H1 (cell line): ENCODE measurements at regions not wholly inside any gene's neighbourhood (a gene's known extent, or its start where the extent isn't known, plus 50 kb on each side); places are given as distances from the start of the nearest gene placed in this dataset.

Source experiments
- CTCF ChIA-PET: fragments of 300-600 bp; sonication (Branson Sonifier 250); formaldehyde crosslinking; loops from one replicate; lab custom pipeline; 2021; ENCODE audit not compliant: partially characterized antibody; lab: Charles Lee
- POLR2A ChIA-PET: fragments of 300-600 bp; sonication (Branson Sonifier 250); formaldehyde crosslinking; loops from one replicate; lab custom pipeline; 2021; ENCODE audit warnings: inconsistent platforms; ENCODE audit not compliant: partially characterized antibody; lab: Charles Lee
- DNase-seq, 2 experiments: peaks; one replicate each; pipeline versions ENCODE4 v3.0.0 to v3.0.0-alpha.2; 2010 to 2022; ENCODE audit warnings: low spot score in 2 of 2, low read depth in 1 of 2, mixed read lengths in 1 of 2
- FAIRE-seq: peaks from 2 replicates; lab custom pipeline; 2011; peaks lifted over from hg19 to GRCh38; lab: Jason Lieb, UNC
- H2AFZ ChIP-seq: 2 replicates; pipeline ENCODE4 v1.8.1; 2012; ENCODE audit warnings: low read length, inconsistent platforms
- H2AK5ac ChIP-seq: 2 replicates; pipeline ENCODE4 v1.6.1; 2013; ENCODE audit warnings: low read depth, low read length
- H2BK120ac ChIP-seq: replicated peaks from 2 replicates; pipeline ENCODE3; 2013; ENCODE audit warnings: low read depth, low read length, inconsistent platforms
- H2BK12ac ChIP-seq: 2 replicates; pipeline ENCODE4 v1.6.1; 2013; ENCODE audit warnings: low read depth, low read length
- H2BK15ac ChIP-seq: 2 replicates; pipeline ENCODE4 v1.6.1; 2013; ENCODE audit warnings: low read length
- H2BK20ac ChIP-seq: 2 replicates; pipeline ENCODE4 v1.6.1; 2013; ENCODE audit warnings: low read length
- H2BK5ac ChIP-seq: 2 replicates; pipeline ENCODE4 v1.6.1; 2013; ENCODE audit warnings: low read depth, low read length
- H3K14ac ChIP-seq: 2 replicates; pipeline ENCODE4 v1.6.1; 2013; ENCODE audit warnings: inconsistent platforms; ENCODE audit not compliant: insufficient read length
- H3K18ac ChIP-seq: 2 replicates; pipeline ENCODE4 v1.6.1; 2013; ENCODE audit warnings: low read length; ENCODE audit errors: extremely low read depth
- H3K23ac ChIP-seq: 2 replicates; pipeline ENCODE4 v1.6.1; 2013; ENCODE audit warnings: inconsistent platforms; ENCODE audit not compliant: insufficient read length
- H3K23me2 ChIP-seq: 2 replicates; pipeline ENCODE4 v1.6.1; 2013; ENCODE audit warnings: low read depth, low read length
- H3K27ac ChIP-seq: 2 replicates; pipeline ENCODE4 v1.6.1; 2011; ENCODE audit warnings: low read depth, low read length, inconsistent platforms
- H3K27me3 ChIP-seq, 4 experiments: replicated peaks in 1 of 4; 1 replicate in 1 of 4; 2 replicates in 3 of 4; pipeline versions ENCODE4 v1.6.1 to v1.8.1; 2011 to 2013; ENCODE audit warnings: low read length in 3 of 4, mild to moderate bottlenecking in 3 of 4, inconsistent platforms in 2 of 4, mixed read lengths in 2 of 4, moderate library complexity in 1 of 4; ENCODE audit not compliant: control insufficient read depth in 3 of 4, insufficient read depth in 3 of 4; ENCODE audit errors: extremely low read depth in 1 of 4
- H3K36me3 ChIP-seq, 4 experiments: 2 replicates each; pipeline versions ENCODE4 v1.6.1 to v1.8.1; 2011 to 2013; ENCODE audit warnings: mild to moderate bottlenecking in 4 of 4, low read length in 3 of 4, moderate library complexity in 2 of 4, control low read depth in 1 of 4, inconsistent platforms in 1 of 4; ENCODE audit not compliant: insufficient read depth in 4 of 4, control insufficient read depth in 2 of 4
- H3K4ac ChIP-seq: replicated peaks from 2 replicates; pipeline ENCODE3; 2013; ENCODE audit warnings: low read length, low read depth, mixed read lengths, inconsistent platforms; ENCODE audit not compliant: insufficient read length
- H3K4me1 ChIP-seq, 4 experiments: replicated peaks in 1 of 4; 1 replicate in 1 of 4; 2 replicates in 3 of 4; pipeline versions ENCODE4 v1.6.1 to v1.8.1; 2011 to 2013; ENCODE audit warnings: low read length in 3 of 4, inconsistent platforms in 2 of 4, mixed read lengths in 1 of 4; ENCODE audit not compliant: insufficient read depth in 4 of 4, control insufficient read depth in 3 of 4
- H3K4me2 ChIP-seq, 2 experiments: 2 replicates each; pipeline versions ENCODE4 v1.6.1 to v1.8.1; 2011 to 2013; ENCODE audit warnings: low read depth in 2 of 2, low read length in 2 of 2, control low read depth in 1 of 2, inconsistent platforms in 1 of 2, mild to moderate bottlenecking in 1 of 2; ENCODE audit not compliant: insufficient read depth in 1 of 2
- H3K4me3 ChIP-seq, 4 experiments: fragments of 200-600, 300-600 bp in 1 of 4; sonication (generic), shearing (Covaris generic), sonication (Bioruptor Twin) in 1 of 4; 2 replicates each; pipeline versions ENCODE4 v1.5.1 to v1.8.1; 2011 to 2016; ENCODE audit warnings: low read length in 4 of 4, low read depth in 3 of 4, control low read depth in 2 of 4, inconsistent platforms in 2 of 4, mild to moderate bottlenecking in 2 of 4, mixed read lengths in 1 of 4, moderate library complexity in 1 of 4; ENCODE audit not compliant: insufficient read depth in 2 of 4; ENCODE audit errors: extremely low read depth in 1 of 4
- H3K56ac ChIP-seq: replicated peaks from 2 replicates; pipeline ENCODE3; 2013; ENCODE audit warnings: low read depth, mild to moderate bottlenecking, mixed read lengths, low read length, inconsistent platforms; ENCODE audit not compliant: insufficient read length
- H3K79me1 ChIP-seq: 2 replicates; pipeline ENCODE4 v1.6.1; 2013; ENCODE audit warnings: low read depth, low read length, control low read depth
- H3K79me2 ChIP-seq, 2 experiments: 2 replicates each; pipeline versions ENCODE4 v1.6.1 to v1.8.1; 2012 to 2013; ENCODE audit warnings: low read length in 2 of 2, mild to moderate bottlenecking in 2 of 2, inconsistent platforms in 1 of 2; ENCODE audit not compliant: insufficient read depth in 2 of 2, control insufficient read depth in 1 of 2
- H3K9ac ChIP-seq, 4 experiments: replicated peaks in 1 of 4; 1 replicate in 1 of 4; 2 replicates in 3 of 4; pipeline versions ENCODE4 v1.6.1 to v1.8.1; 2011 to 2013; ENCODE audit warnings: low read depth in 3 of 4, low read length in 3 of 4, control low read depth in 2 of 4, mild to moderate bottlenecking in 2 of 4, moderate library complexity in 2 of 4, inconsistent platforms in 1 of 4; ENCODE audit errors: extremely low read depth in 1 of 4
- H3K9me3 ChIP-seq, 2 experiments: 2 replicates each; pipeline versions ENCODE4 v1.6.1 to v1.8.1; 2012 to 2013; ENCODE audit warnings: mild to moderate bottlenecking in 2 of 2, moderate library complexity in 2 of 2, control low read depth in 1 of 2, inconsistent platforms in 1 of 2, low read depth in 1 of 2, low read length in 1 of 2, mixed read lengths in 1 of 2; ENCODE audit not compliant: insufficient read depth in 2 of 2
- H4K20me1 ChIP-seq, 2 experiments: replicated peaks in 1 of 2; 2 replicates each; pipeline versions ENCODE3 to v1.8.1; 2011 to 2013; ENCODE audit warnings: inconsistent platforms in 2 of 2, low read length in 2 of 2, mild to moderate bottlenecking in 1 of 2; ENCODE audit not compliant: insufficient read depth in 2 of 2, control insufficient read depth in 1 of 2
- H4K5ac ChIP-seq: 2 replicates; pipeline ENCODE4 v1.6.1; 2013; ENCODE audit warnings: low read length, low read depth, mixed read lengths, inconsistent platforms; ENCODE audit not compliant: insufficient read length
- H4K8ac ChIP-seq: 2 replicates; pipeline ENCODE4 v1.8.0; 2013; ENCODE audit warnings: mild to moderate bottlenecking, moderate library complexity, low read length, inconsistent platforms; ENCODE audit not compliant: insufficient read depth; ENCODE audit errors: extremely low read depth
- H4K91ac ChIP-seq: replicated peaks from 2 replicates; pipeline ENCODE3; 2013; ENCODE audit warnings: low read length, mixed read lengths, inconsistent platforms; ENCODE audit not compliant: insufficient read length
- HDAC6 ChIP-seq: IDR thresholded peaks from one replicate; pipeline ENCODE4 v1.7.1; 2012; ENCODE audit warnings: low read depth, mild to moderate bottlenecking, inconsistent platforms, low read length, moderate library complexity
- TEAD4 ChIP-seq: IDR thresholded peaks from 2 replicates; pipeline ENCODE4 v1.6.1; 2012; ENCODE audit warnings: low read depth, low read length, inconsistent platforms, mixed read lengths
- WGBS, 2 experiments: shearing (Covaris generic) in 1 of 2; methylation state at CpG; one replicate each; pipeline versions ENCODE4 v1.1.6 to v1.1.7; 2013 to 2015; ENCODE audit warnings: low lambda C conversion rate in 2 of 2, mixed read lengths in 2 of 2, inconsistent platforms in 1 of 2, low coverage in 1 of 2, missing lambda C conversion rate in 1 of 2; ENCODE audit not compliant: insufficient replicate concordance in 2 of 2, insufficient coverage in 1 of 2, insufficient read length in 1 of 2; ENCODE audit errors: extremely low coverage in 1 of 2, missing lambda C conversion rate in 1 of 2; 5-methylcytosine and 5-hydroxymethylcytosine counted together
- TF ChIP-seq, protein P1 (sequence below), 3 experiments: IDR thresholded peaks; 1 replicate in 2 of 3; 2 replicates in 1 of 3; pipeline versions ENCODE4 v1.5.1 to v1.6.1; 2011; ENCODE audit warnings: low read length in 3 of 3, mild to moderate bottlenecking in 3 of 3, inconsistent platforms in 2 of 3, low read depth in 1 of 3, moderate library complexity in 1 of 3; ENCODE audit not compliant: insufficient read depth in 1 of 3; ENCODE audit errors: control extremely low read depth in 1 of 3

DNA sequence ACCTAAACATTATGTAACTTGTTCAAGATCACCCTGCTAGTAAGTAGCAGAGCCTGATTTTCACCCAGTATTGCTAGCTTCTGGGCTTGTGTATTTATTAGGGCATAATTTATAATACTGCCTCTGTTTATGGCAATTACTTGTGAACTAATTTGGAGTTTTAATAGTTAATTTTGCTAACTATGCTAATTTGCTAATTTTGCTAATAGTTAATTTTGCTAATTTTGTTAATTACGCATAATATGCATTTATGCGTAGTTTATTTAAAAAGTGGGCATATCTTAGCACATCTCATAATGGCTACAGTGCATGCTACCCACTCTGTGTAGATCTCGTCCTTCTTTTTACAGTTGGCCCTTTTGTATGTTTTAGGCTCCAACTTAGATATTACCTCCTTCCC lies 898.1 kb upstream of the EPHA5 start:
- Histone ChIP-seq H2AK5ac (no peak overlapping the region), H3K23me2 (no peaks in the 10 kb centered on the region), H4K91ac (no peak overlapping the region), H4K5ac (no peak overlapping the region), H2BK5ac (no peak overlapping the region), H2AFZ (no peak overlapping the region), H3K18ac (no peak overlapping the region), H3K27ac (no peak overlapping the region), H4K8ac (no peak overlapping the region), H3K14ac (no peak overlapping the region), H2BK120ac (no peak overlapping the region), H3K79me2 (no peaks in the 10 kb centered on the region), H3K4me1 (no peaks in the 10 kb centered on the region), H3K79me1 (no peaks in the 10 kb centered on the region), H2BK15ac (no peak overlapping the region), H3K4me3 (no peak overlapping the region), H3K27me3 (no peaks in the 10 kb centered on the region), H2BK20ac (no peak overlapping the region), H3K23ac (no peak overlapping the region), H3K9ac (no peak overlapping the region), H3K36me3 (no peaks in the 10 kb centered on the region), H2BK12ac (no peak overlapping the region), H3K9me3 (no peaks in the 10 kb centered on the region), H4K20me1 (no peaks in the 10 kb centered on the region), H3K4me2 (no peak overlapping the region), H3K56ac (no peak overlapping the region), H3K4ac (no peak overlapping the region)
- POLR2A ChIA-PET = no interaction called here
- FAIRE-seq = no peak
- DNase-seq = no peak
- 86% methylated on average over 3 of the region's 3 CpGs; no CpG with 5 or more reads in 1 of the 2 experiments for WGBS, 2 experiments
- CTCF ChIA-PET = interaction anchor here (0.7 to 2.2 kb wide), 4 partner anchors 13 to 329 kb away, joined by 3 to 9 read pairs (median 4); no protein-coding TSS in a partner anchor
- TF ChIP-seq TEAD4 (no peak), HDAC6 (no peak)
- TF ChIP-seq, protein P1, sequence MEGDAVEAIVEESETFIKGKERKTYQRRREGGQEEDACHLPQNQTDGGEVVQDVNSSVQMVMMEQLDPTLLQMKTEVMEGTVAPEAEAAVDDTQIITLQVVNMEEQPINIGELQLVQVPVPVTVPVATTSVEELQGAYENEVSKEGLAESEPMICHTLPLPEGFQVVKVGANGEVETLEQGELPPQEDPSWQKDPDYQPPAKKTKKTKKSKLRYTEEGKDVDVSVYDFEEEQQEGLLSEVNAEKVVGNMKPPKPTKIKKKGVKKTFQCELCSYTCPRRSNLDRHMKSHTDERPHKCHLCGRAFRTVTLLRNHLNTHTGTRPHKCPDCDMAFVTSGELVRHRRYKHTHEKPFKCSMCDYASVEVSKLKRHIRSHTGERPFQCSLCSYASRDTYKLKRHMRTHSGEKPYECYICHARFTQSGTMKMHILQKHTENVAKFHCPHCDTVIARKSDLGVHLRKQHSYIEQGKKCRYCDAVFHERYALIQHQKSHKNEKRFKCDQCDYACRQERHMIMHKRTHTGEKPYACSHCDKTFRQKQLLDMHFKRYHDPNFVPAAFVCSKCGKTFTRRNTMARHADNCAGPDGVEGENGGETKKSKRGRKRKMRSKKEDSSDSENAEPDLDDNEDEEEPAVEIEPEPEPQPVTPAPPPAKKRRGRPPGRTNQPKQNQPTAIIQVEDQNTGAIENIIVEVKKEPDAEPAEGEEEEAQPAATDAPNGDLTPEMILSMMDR (IDR thresholded peaks at IDR 0.05; ENCODE audit: control extremely low read depth in 1 of 3, insufficient read depth in 1 of 3, low read depth in 1 of 3, low read length in 3 of 3) = no peak
